ENCODE measurements at regions not wholly inside any gene's neighbourhood (a gene's known extent, or its start where the extent isn't known, plus 50 kb on each side); places are given as distances from the start of the nearest gene placed in this dataset.

- Histone ChIP-seq H3K4me3 (replicated peaks in 1 of 3; ENCODE audit: insufficient read depth in 1 of 3, low read depth in 2 of 3, low read length in 3 of 3) (no peak overlapping the region), H3K9me3 (ENCODE audit: low read length) (no peaks in the 10 kb centered on the region), H3K79me2 (ENCODE audit: insufficient read depth, low read length) (no peaks in the 10 kb centered on the region), H2AFZ (ENCODE audit: low read length) (no peak overlapping the region), H3K4me1 (ENCODE audit: insufficient read depth, low read length) (no peaks in the 10 kb centered on the region), H3K27ac (ENCODE audit: extremely low read length, insufficient read depth, low read length) (no peak overlapping the region), H4K20me1 (ENCODE audit: insufficient read depth, low read length) (no peaks in the 10 kb centered on the region), H3K27me3 (ENCODE audit: control insufficient read depth in 1 of 2, insufficient read depth in 2 of 2, low read length in 2 of 2) (no peaks in the 10 kb centered on the region), H3K4me2 (ENCODE audit: low read depth, low read length) (no peak overlapping the region), H3K9ac (ENCODE audit: insufficient read depth, low read depth, low read length) (no peak overlapping the region), H3K36me3 (replicated peaks in 1 of 2; ENCODE audit: control insufficient read depth in 1 of 2, insufficient read depth in 2 of 2, low read length in 2 of 2) (no peaks in the 10 kb centered on the region)
- CTCF ChIA-PET (ENCODE audit: low intra/inter-chr PET ratio, low total read pairs): no interaction called here
- intact Hi-C loops (cut with micrococcal nuclease; ENCODE audit: unreplicated experiment): no loop called here
- DNase-seq (ENCODE audit: low spot score) (no peak), ATAC-seq (no peak), FAIRE-seq (no peak)
- in situ Hi-C loops (cut with HindIII; ENCODE audit: extremely low pct_ligation_motif_present, low pct_unique_long_range_greater_than_20kb): no loop called here
- TF ChIP-seq PITX1 (CRISPR knock-in tag; IDR thresholded peaks at IDR 0.05): no peak
- TF ChIP-seq TAF1 (CRISPR knock-in tag; IDR thresholded peaks at IDR 0.05): no peak
- TF ChIP-seq SP140L (CRISPR knock-in tag; IDR thresholded peaks at IDR 0.05; ENCODE audit: borderline replicate concordance): no peak
- TF ChIP-seq CBFB (CRISPR knock-in tag; IDR thresholded peaks at IDR 0.05): no peak
- TF ChIP-seq JUND (CRISPR knock-in tag; IDR thresholded peaks at IDR 0.05): no peak
- no peak for TF ChIP-seq ZFY (CRISPR knock-in tag; IDR thresholded peaks at IDR 0.05)
- no peak for TF ChIP-seq SMAD9 (CRISPR knock-in tag; IDR thresholded peaks at IDR 0.05)
- TF ChIP-seq ZNF775 (CRISPR knock-in tag; IDR thresholded peaks at IDR 0.05; ENCODE audit: borderline replicate concordance): no peak
- TF ChIP-seq NONO (IDR thresholded peaks at IDR 0.05): no peak
- TF ChIP-seq NONO (CRISPR knock-in tag; conservative IDR thresholded peaks at IDR 0.05): no peak
- no peak for TF ChIP-seq ZNF781 (CRISPR knock-in tag; IDR thresholded peaks at IDR 0.05; ENCODE audit: borderline replicate concordance, not compliant biosample characterization)
- no peak for TF ChIP-seq ZNF563 (CRISPR knock-in tag; IDR thresholded peaks at IDR 0.05)
- TF ChIP-seq ZNF225 (CRISPR knock-in tag; IDR thresholded peaks at IDR 0.05): no peak
- no peak for TF ChIP-seq ZNF33A (CRISPR knock-in tag; IDR thresholded peaks at IDR 0.05; ENCODE audit: borderline replicate concordance)
- no peak for TF ChIP-seq CC2D1A (CRISPR knock-in tag; IDR thresholded peaks at IDR 0.05)
- TF ChIP-seq NFKBIZ (CRISPR knock-in tag; IDR thresholded peaks at IDR 0.05): no peak
- no peak for TF ChIP-seq AHR (CRISPR knock-in tag; IDR thresholded peaks at IDR 0.05)
- no peak for TF ChIP-seq IKZF4 (CRISPR knock-in tag; IDR thresholded peaks at IDR 0.05; ENCODE audit: borderline replicate concordance, low read depth, not compliant biosample characterization)
- no peak for TF ChIP-seq CBX2 (IDR thresholded peaks at IDR 0.05; ENCODE audit: low read depth, low read length)
- TF ChIP-seq CBX2 (CRISPR knock-in tag; IDR thresholded peaks at IDR 0.05; ENCODE audit: low read depth): no peak
- no peak for TF ChIP-seq MTF2 (CRISPR knock-in tag; IDR thresholded peaks at IDR 0.05; ENCODE audit: borderline replicate concordance)
- POLR2A ChIA-PET: no interaction called here
- BruUV-seq (replicated peaks): no TSS peak
Observed at GRCh38 chr11:104380358-104380757, 216.4 kb upstream of the PDGFD start.
